ENCODE measurements at regions not wholly inside any gene's neighbourhood (a gene's known extent, or its start where the extent isn't known, plus 50 kb on each side); places are given as distances from the start of the nearest gene placed in this dataset.

GRCh38 chr7:114788706-114789105 is 133.2 kb upstream of the MDFIC start:
- TF ChIP-seq, protein P1, sequence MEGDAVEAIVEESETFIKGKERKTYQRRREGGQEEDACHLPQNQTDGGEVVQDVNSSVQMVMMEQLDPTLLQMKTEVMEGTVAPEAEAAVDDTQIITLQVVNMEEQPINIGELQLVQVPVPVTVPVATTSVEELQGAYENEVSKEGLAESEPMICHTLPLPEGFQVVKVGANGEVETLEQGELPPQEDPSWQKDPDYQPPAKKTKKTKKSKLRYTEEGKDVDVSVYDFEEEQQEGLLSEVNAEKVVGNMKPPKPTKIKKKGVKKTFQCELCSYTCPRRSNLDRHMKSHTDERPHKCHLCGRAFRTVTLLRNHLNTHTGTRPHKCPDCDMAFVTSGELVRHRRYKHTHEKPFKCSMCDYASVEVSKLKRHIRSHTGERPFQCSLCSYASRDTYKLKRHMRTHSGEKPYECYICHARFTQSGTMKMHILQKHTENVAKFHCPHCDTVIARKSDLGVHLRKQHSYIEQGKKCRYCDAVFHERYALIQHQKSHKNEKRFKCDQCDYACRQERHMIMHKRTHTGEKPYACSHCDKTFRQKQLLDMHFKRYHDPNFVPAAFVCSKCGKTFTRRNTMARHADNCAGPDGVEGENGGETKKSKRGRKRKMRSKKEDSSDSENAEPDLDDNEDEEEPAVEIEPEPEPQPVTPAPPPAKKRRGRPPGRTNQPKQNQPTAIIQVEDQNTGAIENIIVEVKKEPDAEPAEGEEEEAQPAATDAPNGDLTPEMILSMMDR (IDR thresholded peaks at IDR 0.05): no peak
- no peak for TF ChIP-seq POLR2A (IDR thresholded peaks at IDR 0.05)
